OCI-LY7 (cell line): ENCODE measurements at regions not wholly inside any gene's neighbourhood (a gene's known extent, or its start where the extent isn't known, plus 50 kb on each side); places are given as distances from the start of the nearest gene placed in this dataset.
A peak's percentile ranks its signal among the peaks of the same experiment; 100 is the strongest.
"Not testable (repeated sequence)": the region's sequence is repeated elsewhere in the genome, so short reads cannot be mapped to it uniquely, and the experiment has no call there.

Experiments used
- BruUV-seq: library from RNA; stranded (reverse); fragments of 400-500 nt; replicated peaks from 2 replicates; lab custom pipeline; 2021; lab: Mats Ljungman, UMichigan
- CTCF ChIA-PET: fragments of 300-600 bp; sonication (Branson Sonifier 250); formaldehyde crosslinking; loops from one replicate; lab custom pipeline; 2022; ENCODE audit warnings: antibody characterized with exemption; ENCODE audit not compliant: unreplicated experiment; lab: Charles Lee
- POLR2A ChIA-PET: fragments of 300-600 bp; sonication (Branson Sonifier 250); formaldehyde crosslinking; loops from one replicate; lab custom pipeline; 2022; ENCODE audit warnings: antibody characterized with exemption; lab: Charles Lee
- DNase-seq: peaks from one replicate; pipeline ENCODE4 v3.0.0-alpha.2; 2015; ENCODE audit warnings: low spot score
- H2AFZ ChIP-seq: fragments of 200-600 bp; sonication (generic), shearing (Covaris generic); 2 replicates; pipeline ENCODE4 v1.6.1; 2014; ENCODE audit warnings: mild to moderate bottlenecking, antibody characterized with exemption, low read length, moderate library complexity
- H3K27ac ChIP-seq: fragments of 200-600 bp; sonication (generic); 2 replicates; pipeline ENCODE4 v1.5.1; 2014; ENCODE audit warnings: mixed run types, low read depth, mild to moderate bottlenecking, moderate library complexity, low read length, inconsistent platforms; ENCODE audit not compliant: poor library complexity, severe bottlenecking
- H3K36me3 ChIP-seq: fragments of 200-600 bp; sonication (generic); 2 replicates; pipeline ENCODE4 v1.6.1; 2014; ENCODE audit warnings: mild to moderate bottlenecking, antibody characterized with exemption, low read length, moderate library complexity, mixed read lengths; ENCODE audit not compliant: insufficient read depth
- H3K4me1 ChIP-seq: fragments of 200-600 bp; sonication (generic); 2 replicates; pipeline ENCODE4 v1.5.1; 2014; ENCODE audit warnings: mild to moderate bottlenecking, low read length; ENCODE audit not compliant: insufficient read depth, poor library complexity, severe bottlenecking
- H3K4me2 ChIP-seq: fragments of 200-600 bp; sonication (generic); 2 replicates; pipeline ENCODE4 v1.6.1; 2014; ENCODE audit warnings: mild to moderate bottlenecking, low read length
- H3K4me3 ChIP-seq: fragments of 200-600 bp; sonication (generic); 2 replicates; pipeline ENCODE4 v1.5.1; 2014; ENCODE audit warnings: mild to moderate bottlenecking, low read depth, low read length; ENCODE audit not compliant: poor library complexity, severe bottlenecking
- H3K79me2 ChIP-seq: fragments of 200-600 bp; sonication (generic); 2 replicates; pipeline ENCODE4 v1.6.1; 2016; ENCODE audit warnings: low read depth, mild to moderate bottlenecking, low read length, moderate library complexity, mixed read lengths; ENCODE audit not compliant: insufficient read depth
- H3K9me2 ChIP-seq: fragments of 200-600 bp; sonication (generic); 2 replicates; pipeline ENCODE4 v1.6.1; 2016; ENCODE audit warnings: mild to moderate bottlenecking, low read length, mixed read lengths; ENCODE audit not compliant: insufficient read depth
- H3K9me3 ChIP-seq: fragments of 200-600 bp; sonication (generic); 2 replicates; pipeline ENCODE4 v1.6.1; 2014; ENCODE audit warnings: mild to moderate bottlenecking, mixed run types, low read length, mixed read lengths
- H4K20me1 ChIP-seq: fragments of 200-600 bp; sonication (generic); 2 replicates; pipeline ENCODE4 v1.6.1; 2014; ENCODE audit warnings: mild to moderate bottlenecking, antibody characterized with exemption, low read length, moderate library complexity, mixed read lengths; ENCODE audit not compliant: insufficient read depth
- EZH2phosphoT487 ChIP-seq: fragments of 200-600 bp; sonication (generic); IDR thresholded peaks from 2 replicates; pipeline ENCODE4 v1.6.1; 2018; ENCODE audit warnings: low read depth, borderline replicate concordance, mild to moderate bottlenecking, mixed run types, antibody characterized with exemption, low read length, moderate library complexity, mixed read lengths
- intact Hi-C: fragments of 100-400 bp; cut with micrococcal nuclease; formaldehyde crosslinking; loops from one replicate; pipeline ENCODE4 v1.10.0; 2022; ENCODE audit not compliant: unreplicated experiment
- TF ChIP-seq, protein P1 (sequence below): fragments of 200-600 bp; sonication (generic); conservative IDR thresholded peaks from 2 replicates; pipeline ENCODE4 v1.5.1; 2014; ENCODE audit warnings: mild to moderate bottlenecking, antibody characterized with exemption, low read length, moderate library complexity, mixed read lengths

- Histone ChIP-seq H3K27ac (no peak overlapping the region), H3K4me3 (no peak overlapping the region), H3K36me3 (no peaks in the 10 kb centered on the region), H3K9me2 (no peaks in the 10 kb centered on the region), H3K4me2 (no peak overlapping the region), H3K79me2 (no peaks in the 10 kb centered on the region), H3K4me1 (no peaks in the 10 kb centered on the region), H4K20me1 (no peaks in the 10 kb centered on the region), H2AFZ (no peak overlapping the region), H3K9me3 (no peaks in the 10 kb centered on the region)
- TF ChIP-seq, protein P1, sequence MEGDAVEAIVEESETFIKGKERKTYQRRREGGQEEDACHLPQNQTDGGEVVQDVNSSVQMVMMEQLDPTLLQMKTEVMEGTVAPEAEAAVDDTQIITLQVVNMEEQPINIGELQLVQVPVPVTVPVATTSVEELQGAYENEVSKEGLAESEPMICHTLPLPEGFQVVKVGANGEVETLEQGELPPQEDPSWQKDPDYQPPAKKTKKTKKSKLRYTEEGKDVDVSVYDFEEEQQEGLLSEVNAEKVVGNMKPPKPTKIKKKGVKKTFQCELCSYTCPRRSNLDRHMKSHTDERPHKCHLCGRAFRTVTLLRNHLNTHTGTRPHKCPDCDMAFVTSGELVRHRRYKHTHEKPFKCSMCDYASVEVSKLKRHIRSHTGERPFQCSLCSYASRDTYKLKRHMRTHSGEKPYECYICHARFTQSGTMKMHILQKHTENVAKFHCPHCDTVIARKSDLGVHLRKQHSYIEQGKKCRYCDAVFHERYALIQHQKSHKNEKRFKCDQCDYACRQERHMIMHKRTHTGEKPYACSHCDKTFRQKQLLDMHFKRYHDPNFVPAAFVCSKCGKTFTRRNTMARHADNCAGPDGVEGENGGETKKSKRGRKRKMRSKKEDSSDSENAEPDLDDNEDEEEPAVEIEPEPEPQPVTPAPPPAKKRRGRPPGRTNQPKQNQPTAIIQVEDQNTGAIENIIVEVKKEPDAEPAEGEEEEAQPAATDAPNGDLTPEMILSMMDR: no peak
- no peak for TF ChIP-seq EZH2phosphoT487
- no peak for DNase-seq
- intact Hi-C loops: no loop called here
- ChIA-PET POLR2A (interaction anchor here (1.8 kb wide), 1 partner anchor 11 kb away, joined by 7 read pairs; no protein-coding TSS in a partner anchor), CTCF (no interaction called here)
- BruUV-seq: no TSS peak
Measured at GRCh38 chr4:81675791-81676393, 204.2 kb upstream of the RASGEF1B start.

GRCh38 chr4:81673961-81674360 lies 202.3 kb upstream of the RASGEF1B start:
- CTCF ChIA-PET: no interaction called here
- intact Hi-C loops: no loop called here
- POLR2A ChIA-PET: no interaction called here

DNA sequence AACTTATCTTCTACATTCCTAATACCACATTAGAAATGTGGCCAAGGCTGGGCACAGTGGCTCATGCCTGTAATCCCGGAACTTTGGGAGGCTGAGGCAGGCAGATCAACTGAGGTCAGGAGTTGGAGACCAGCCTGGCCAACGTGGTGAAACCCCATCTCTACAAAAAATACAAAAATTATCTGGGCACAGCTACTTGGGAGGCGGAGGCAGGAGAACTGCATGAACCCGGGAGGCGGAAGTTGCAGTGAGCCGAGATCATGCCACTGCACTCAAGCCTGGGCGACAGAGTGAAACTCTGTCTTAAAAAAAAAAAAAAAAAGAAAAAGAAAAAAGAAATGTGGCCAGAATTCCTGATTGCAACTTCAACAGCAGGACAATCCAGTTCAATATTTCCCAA lies 196.6 kb upstream of the RASGEF1B start:
- POLR2A ChIA-PET: interaction anchor here (0.5 to 1.3 kb wide), 4 partner anchors 9 to 196 kb away, joined by 3 to 6 read pairs (median 5); no protein-coding TSS in a partner anchor
- H3K4me3 ChIP-seq, BruUV-seq, H4K20me1 ChIP-seq, H3K36me3 ChIP-seq, H3K9me2 ChIP-seq, H3K79me2 ChIP-seq, CTCF ChIA-PET, H3K9me3 ChIP-seq, DNase-seq, H3K27ac ChIP-seq, H3K4me1 ChIP-seq, intact Hi-C loops: not testable (repeated sequence)
- Histone ChIP-seq H3K4me2 (peak overlapping the region; percentile 39), H2AFZ (peak overlapping the region; percentile 79)

More at GRCh38 chr4:81673961-81674360, 202.3 kb upstream of the RASGEF1B start:
- Histone ChIP-seq H3K27ac (no peak overlapping the region), H4K20me1 (no peaks in the 10 kb centered on the region), H3K79me2 (no peaks in the 10 kb centered on the region), H3K4me3 (no peak overlapping the region), H3K4me2 (no peak overlapping the region), H3K9me3 (no peaks in the 10 kb centered on the region), H3K4me1 (no peaks in the 10 kb centered on the region), H3K36me3 (no peaks in the 10 kb centered on the region), H2AFZ (no peak overlapping the region), H3K9me2 (no peaks in the 10 kb centered on the region)
- DNase-seq: no peak
- BruUV-seq: no TSS peak
- TF ChIP-seq, protein P1: no peak
- no peak for TF ChIP-seq EZH2phosphoT487
